ENCODE measurements at regions not wholly inside any gene's neighbourhood (a gene's known extent, or its start where the extent isn't known, plus 50 kb on each side); places are given as distances from the start of the nearest gene placed in this dataset.

- no peak for TF ChIP-seq CTCF (IDR thresholded peaks at IDR 0.05)
- H3K27me3 ChIP-seq (ENCODE audit: low read depth) = no peaks in the 10 kb centered on the region
- no peak overlapping the region for H3K4me3 ChIP-seq
- no peak overlapping the region for H3K27ac ChIP-seq
- DNase-seq (no peak), ATAC-seq (no peak)
- no peaks in the 10 kb centered on the region for H3K4me1 ChIP-seq
- no peaks in the 10 kb centered on the region for H3K36me3 ChIP-seq
- intact Hi-C loops (cut with DNase I) = no loop called here
- H3K9me3 ChIP-seq = no peaks in the 10 kb centered on the region
Measured at GRCh38 chr3:106167728-106168127, 298.9 kb upstream of the CBLB start.

DNA sequence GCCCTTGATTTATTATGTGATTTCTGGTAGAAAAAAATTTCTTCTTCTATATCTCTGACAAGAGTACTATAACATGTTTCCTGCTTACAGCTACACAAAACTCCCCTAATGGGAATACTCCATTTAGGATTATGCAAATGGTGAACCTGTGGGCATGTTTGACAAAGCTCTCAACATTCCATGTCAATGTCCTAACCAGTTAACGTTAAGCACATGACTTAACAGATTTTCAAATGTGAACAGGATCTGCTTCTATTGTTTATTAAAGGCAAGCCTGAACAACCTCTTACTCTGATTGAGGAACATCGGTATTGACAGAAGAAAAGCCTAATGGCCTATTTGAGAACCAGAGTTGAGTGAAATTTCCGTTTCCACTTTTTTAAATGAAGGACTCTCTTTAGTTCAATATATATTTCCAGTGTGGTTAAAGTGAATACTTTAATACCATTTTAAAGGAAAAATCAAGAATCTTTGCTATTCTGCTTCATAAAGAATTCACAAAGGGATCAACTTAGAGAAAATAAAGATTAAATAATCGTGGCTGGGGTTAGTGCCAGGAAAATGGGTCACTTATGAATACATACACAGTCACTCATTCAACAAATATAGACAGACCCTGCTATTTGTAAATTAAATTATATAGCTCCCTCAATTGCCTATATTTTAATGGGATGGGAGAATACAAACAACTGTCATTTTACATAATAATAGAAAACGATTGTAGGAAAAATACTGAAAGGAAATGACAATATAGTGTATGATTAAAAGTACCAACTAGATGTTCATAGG, 300.3 kb upstream of the CBLB start:
- TF ChIP-seq CTCF (IDR thresholded peaks at IDR 0.05) = no peak
- Histone ChIP-seq H3K27me3 (ENCODE audit: low read depth) (no peaks in the 10 kb centered on the region), H3K27ac (no peak overlapping the region), H3K4me1 (no peaks in the 10 kb centered on the region), H3K9me3 (no peaks in the 10 kb centered on the region), H3K4me3 (no peak overlapping the region), H3K36me3 (no peaks in the 10 kb centered on the region)
- DNase-seq = no peak
- intact Hi-C loops (cut with DNase I) = no loop called here
- ATAC-seq = peak; percentile 89 to 94

DNA sequence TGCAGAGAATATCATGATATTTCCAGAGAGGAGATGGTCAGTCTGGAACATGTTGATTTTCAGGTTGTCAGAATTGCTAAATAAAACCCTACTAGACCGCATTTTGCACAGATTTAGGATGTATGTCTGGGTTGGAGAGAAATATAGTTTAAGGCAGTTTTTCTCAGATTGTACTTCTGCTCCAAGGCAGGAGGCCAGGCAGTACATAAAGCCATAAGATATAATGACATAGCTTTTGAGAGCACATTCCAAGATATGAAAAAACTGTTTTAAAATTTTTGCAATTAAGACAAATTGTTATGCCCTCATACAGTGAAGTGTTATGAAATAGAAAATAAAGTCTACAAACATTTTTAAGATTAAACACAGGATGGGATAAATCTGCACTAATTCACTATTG, 301.8 kb upstream of the CBLB start:
- Histone ChIP-seq H3K27ac (no peak overlapping the region), H3K27me3 (ENCODE audit: low read depth) (no peaks in the 10 kb centered on the region), H3K9me3 (no peaks in the 10 kb centered on the region), H3K4me3 (no peak overlapping the region), H3K36me3 (no peaks in the 10 kb centered on the region), H3K4me1 (no peaks in the 10 kb centered on the region)
- no peak for ATAC-seq
- intact Hi-C loops (cut with DNase I) = no loop called here
- DNase-seq = no peak
- no peak for TF ChIP-seq CTCF (IDR thresholded peaks at IDR 0.05)

GRCh38 chr3:106172101-106172500, 303.3 kb upstream of the CBLB start:
- no peaks in the 10 kb centered on the region for H3K36me3 ChIP-seq
- ATAC-seq (no peak), DNase-seq (no peak)
- no peaks in the 10 kb centered on the region for H3K9me3 ChIP-seq
- H3K4me3 ChIP-seq = no peak overlapping the region
- H3K27me3 ChIP-seq (ENCODE audit: low read depth) = no peaks in the 10 kb centered on the region
- intact Hi-C loops (cut with DNase I) = no loop called here
- TF ChIP-seq CTCF (IDR thresholded peaks at IDR 0.05) = no peak
- H3K4me1 ChIP-seq = peaks cover 7% of the 10 kb centered on the region
- H3K27ac ChIP-seq = no peak overlapping the region

GRCh38 chr3:106172780-106173179, 304.0 kb upstream of the CBLB start:
- Histone ChIP-seq H3K27me3 (ENCODE audit: low read depth) (no peaks in the 10 kb centered on the region), H3K36me3 (no peaks in the 10 kb centered on the region), H3K4me3 (no peak overlapping the region), H3K4me1 (peaks cover 7% of the 10 kb centered on the region), H3K9me3 (no peaks in the 10 kb centered on the region), H3K27ac (no peak overlapping the region)
- peak in 1 of 2 donors; percentile 32 for ATAC-seq
- no peak for DNase-seq
- intact Hi-C loops (cut with DNase I) = no loop called here
- no peak for TF ChIP-seq CTCF (IDR thresholded peaks at IDR 0.05)

Measured in lower lobe of right lung (tissue), 2 donors.